DOHH2 (cell line): ENCODE measurements at regions not wholly inside any gene's neighbourhood (a gene's known extent, or its start where the extent isn't known, plus 50 kb on each side); places are given as distances from the start of the nearest gene placed in this dataset.

ENCODE experiments used
- H3F3A ChIP-seq: fragments of 200-600 bp; sonication (generic), shearing (Covaris generic); 2 replicates; pipeline ENCODE4 v1.6.0; 2016; ENCODE audit warnings: antibody characterized with exemption, mild to moderate bottlenecking; ENCODE audit not compliant: control insufficient read depth, insufficient read depth
- H3K27ac ChIP-seq: fragments of 200-600 bp; sonication (generic); 2 replicates; pipeline ENCODE4 v1.5.1; 2014; ENCODE audit warnings: low read depth, mild to moderate bottlenecking, low read length, moderate library complexity
- H3K27me3 ChIP-seq: fragments of 200-600 bp; sonication (generic); 2 replicates; pipeline ENCODE4 v1.6.1; 2014; ENCODE audit warnings: mild to moderate bottlenecking, low read length, mixed read lengths; ENCODE audit not compliant: control insufficient read depth
- H3K36me3 ChIP-seq: fragments of 200-600 bp; sonication (generic); 2 replicates; pipeline ENCODE4 v1.6.1; 2014; ENCODE audit warnings: mild to moderate bottlenecking, low read length, moderate library complexity, mixed read lengths; ENCODE audit not compliant: control insufficient read depth
- H3K4me1 ChIP-seq: fragments of 200-600 bp; sonication (generic); 2 replicates; pipeline ENCODE4 v1.6.1; 2014; ENCODE audit warnings: mild to moderate bottlenecking, low read length, mixed read lengths; ENCODE audit not compliant: control insufficient read depth
- H3K4me2 ChIP-seq: fragments of 200-600 bp; sonication (generic); 2 replicates; pipeline ENCODE4 v1.6.0; 2014; ENCODE audit warnings: mild to moderate bottlenecking, low read length, moderate library complexity
- H3K4me3 ChIP-seq: fragments of 200-600 bp; sonication (generic); 2 replicates; pipeline ENCODE4 v1.5.1; 2014; ENCODE audit warnings: mild to moderate bottlenecking, low read length, mixed read lengths
- H3K79me2 ChIP-seq: fragments of 200-600 bp; sonication (generic); 2 replicates; pipeline ENCODE4 v1.6.1; 2014; ENCODE audit warnings: mild to moderate bottlenecking, low read length, mixed read lengths; ENCODE audit not compliant: control insufficient read depth
- H3K9me2 ChIP-seq: fragments of 200-600 bp; sonication (generic); replicated peaks from 2 replicates; pipeline ENCODE4 v1.6.1; 2014; ENCODE audit warnings: mild to moderate bottlenecking, low read length, mixed read lengths; ENCODE audit not compliant: control insufficient read depth
- H3K9me3 ChIP-seq: fragments of 200-600 bp; sonication (generic); 2 replicates; pipeline ENCODE4 v1.6.1; 2014; ENCODE audit warnings: antibody characterized with exemption, low read length, mixed read lengths; ENCODE audit not compliant: control insufficient read depth, insufficient read depth
- H4K20me1 ChIP-seq: fragments of 200-600 bp; sonication (generic); 2 replicates; pipeline ENCODE4 v1.6.0; 2014; ENCODE audit warnings: low read depth, mild to moderate bottlenecking, antibody characterized with exemption, low read length, moderate library complexity; ENCODE audit not compliant: control insufficient read depth, insufficient read depth
- EZH2phosphoT487 ChIP-seq: fragments of 200-600 bp; sonication (generic); IDR thresholded peaks from 2 replicates; pipeline ENCODE4 v1.6.1; 2017; ENCODE audit warnings: borderline replicate concordance, mild to moderate bottlenecking, antibody characterized with exemption, low read length, moderate library complexity, mixed read lengths
- TF ChIP-seq, protein P1 (sequence below): fragments of 200-600 bp; sonication (generic); IDR thresholded peaks from one replicate; pipeline ENCODE4 v1.5.1; 2014; ENCODE audit warnings: antibody characterized with exemption, mild to moderate bottlenecking, low read depth, low read length; ENCODE audit not compliant: poor library complexity, severe bottlenecking

DNA sequence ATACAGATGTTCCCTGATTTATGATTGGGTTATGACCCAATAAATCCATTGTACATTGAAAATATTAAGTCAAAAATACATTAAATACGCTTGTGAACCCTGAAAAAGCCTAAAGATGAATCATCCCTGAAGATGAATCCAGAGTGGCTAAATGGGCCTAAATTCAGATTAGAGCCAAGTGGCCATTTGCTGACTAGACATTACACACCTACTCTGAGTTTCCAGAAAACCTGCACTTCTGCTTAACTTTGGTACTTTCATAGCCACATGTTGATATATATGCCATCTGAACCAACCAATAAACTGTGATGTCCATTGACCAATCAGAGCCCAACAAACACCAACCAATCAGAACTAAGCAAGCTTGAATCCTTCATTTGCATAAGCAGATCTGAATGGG is 106.9 kb downstream of the WT1 start:
- H3K9me3 ChIP-seq: no peaks in the 10 kb centered on the region; the same call in 1 of the 2 replicates
- no peak overlapping the region for H3K4me2 ChIP-seq
- no peaks in the 10 kb centered on the region for H4K20me1 ChIP-seq
- no peak for TF ChIP-seq EZH2phosphoT487
- TF ChIP-seq, protein P1, sequence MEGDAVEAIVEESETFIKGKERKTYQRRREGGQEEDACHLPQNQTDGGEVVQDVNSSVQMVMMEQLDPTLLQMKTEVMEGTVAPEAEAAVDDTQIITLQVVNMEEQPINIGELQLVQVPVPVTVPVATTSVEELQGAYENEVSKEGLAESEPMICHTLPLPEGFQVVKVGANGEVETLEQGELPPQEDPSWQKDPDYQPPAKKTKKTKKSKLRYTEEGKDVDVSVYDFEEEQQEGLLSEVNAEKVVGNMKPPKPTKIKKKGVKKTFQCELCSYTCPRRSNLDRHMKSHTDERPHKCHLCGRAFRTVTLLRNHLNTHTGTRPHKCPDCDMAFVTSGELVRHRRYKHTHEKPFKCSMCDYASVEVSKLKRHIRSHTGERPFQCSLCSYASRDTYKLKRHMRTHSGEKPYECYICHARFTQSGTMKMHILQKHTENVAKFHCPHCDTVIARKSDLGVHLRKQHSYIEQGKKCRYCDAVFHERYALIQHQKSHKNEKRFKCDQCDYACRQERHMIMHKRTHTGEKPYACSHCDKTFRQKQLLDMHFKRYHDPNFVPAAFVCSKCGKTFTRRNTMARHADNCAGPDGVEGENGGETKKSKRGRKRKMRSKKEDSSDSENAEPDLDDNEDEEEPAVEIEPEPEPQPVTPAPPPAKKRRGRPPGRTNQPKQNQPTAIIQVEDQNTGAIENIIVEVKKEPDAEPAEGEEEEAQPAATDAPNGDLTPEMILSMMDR: no peak
- H3K27ac ChIP-seq: no peak overlapping the region
- no peaks in the 10 kb centered on the region for H3K4me1 ChIP-seq
- no peaks in the 10 kb centered on the region for H3K9me2 ChIP-seq
- H3K4me3 ChIP-seq: no peak overlapping the region
- no peaks in the 10 kb centered on the region for H3K27me3 ChIP-seq
- H3K79me2 ChIP-seq: no peaks in the 10 kb centered on the region
- H3K36me3 ChIP-seq: no peaks in the 10 kb centered on the region
- no peaks in the 10 kb centered on the region for H3F3A ChIP-seq

DNA sequence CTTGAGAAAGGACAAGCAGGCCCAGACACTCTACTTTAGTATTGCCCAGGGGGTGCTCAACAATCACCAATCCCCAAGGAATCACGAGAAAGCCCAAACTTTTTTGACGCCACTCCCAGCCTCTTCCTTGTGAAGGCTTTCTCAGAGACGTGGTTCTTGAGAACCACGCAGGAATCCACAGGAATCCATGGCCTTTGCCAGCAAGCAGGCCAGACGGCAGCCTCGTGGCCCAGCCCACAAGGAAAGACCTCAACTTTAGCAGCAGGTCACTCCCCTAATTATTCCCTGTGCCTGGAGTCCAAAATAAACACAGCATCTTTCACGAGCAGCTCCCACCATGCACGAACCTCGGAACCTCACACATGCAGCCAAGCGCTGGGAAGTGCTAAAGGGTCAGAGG is 104.2 kb downstream of the WT1 start:
- Histone ChIP-seq H4K20me1 (no peaks in the 10 kb centered on the region), H3K4me2 (no peak overlapping the region), H3K36me3 (no peaks in the 10 kb centered on the region), H3K4me1 (no peaks in the 10 kb centered on the region), H3K27me3 (no peaks in the 10 kb centered on the region), H3K79me2 (no peaks in the 10 kb centered on the region), H3K27ac (no peak overlapping the region), H3F3A (no peaks in the 10 kb centered on the region), H3K4me3 (no peak overlapping the region), H3K9me3 (peaks cover 13% of the 10 kb centered on the region), H3K9me2 (no peaks in the 10 kb centered on the region)
- TF ChIP-seq, protein P1: no peak
- no peak for TF ChIP-seq EZH2phosphoT487

DNA sequence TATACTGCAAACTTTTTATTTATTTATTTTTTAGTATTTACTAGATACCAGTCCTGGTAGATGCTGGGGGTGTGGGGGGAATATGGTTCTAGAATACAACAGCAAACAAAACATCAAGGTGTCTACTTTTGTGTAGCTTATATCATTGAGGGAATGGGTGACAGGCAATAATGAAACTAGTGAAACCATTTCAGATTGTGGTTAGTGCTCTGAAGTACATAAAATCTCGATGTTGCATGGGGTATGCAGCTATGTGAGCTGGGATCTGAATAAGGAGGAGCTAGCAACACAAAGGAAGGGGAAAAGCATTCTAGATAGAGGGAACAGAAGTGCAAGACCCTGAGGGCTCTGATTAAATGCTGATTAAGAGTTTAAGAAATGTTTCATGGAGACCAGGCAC is 103.5 kb downstream of the WT1 start:
- no peaks in the 10 kb centered on the region for H3K27me3 ChIP-seq
- no peak overlapping the region for H3K4me3 ChIP-seq
- TF ChIP-seq, protein P1: no peak
- H4K20me1 ChIP-seq: no peaks in the 10 kb centered on the region
- no peaks in the 10 kb centered on the region for H3K36me3 ChIP-seq
- H3F3A ChIP-seq: no peaks in the 10 kb centered on the region
- H3K4me2 ChIP-seq: no peak overlapping the region
- no peaks in the 10 kb centered on the region for H3K79me2 ChIP-seq
- H3K9me3 ChIP-seq: peaks cover 13% of the 10 kb centered on the region
- no peak overlapping the region for H3K27ac ChIP-seq
- H3K9me2 ChIP-seq: no peaks in the 10 kb centered on the region
- no peaks in the 10 kb centered on the region for H3K4me1 ChIP-seq

DNA sequence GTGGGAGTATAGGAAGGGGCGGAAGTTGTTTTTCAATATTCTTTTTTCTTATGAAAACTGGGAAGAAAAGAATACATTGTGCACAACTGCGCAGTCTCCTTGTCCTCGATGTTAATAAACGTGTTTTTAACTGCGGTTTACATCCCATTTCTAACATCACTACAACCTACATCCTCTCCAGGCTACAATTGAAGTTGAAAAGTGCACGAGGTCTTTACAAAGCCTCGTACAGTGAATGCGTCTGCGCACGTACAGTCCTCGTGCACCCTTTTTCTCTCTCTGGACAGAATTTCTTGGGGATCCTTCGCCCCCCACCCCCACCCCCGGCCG is 102.4 kb downstream of the WT1 start:
- no peak overlapping the region for H3K4me2 ChIP-seq
- no peak for TF ChIP-seq EZH2phosphoT487
- TF ChIP-seq, protein P1: no peak
- no peaks in the 10 kb centered on the region for H3K9me2 ChIP-seq
- no peaks in the 10 kb centered on the region for H3K27me3 ChIP-seq
- H3K79me2 ChIP-seq: no peaks in the 10 kb centered on the region
- H3K9me3 ChIP-seq: peaks cover 13% of the 10 kb centered on the region
- H4K20me1 ChIP-seq: no peaks in the 10 kb centered on the region
- H3K4me3 ChIP-seq: no peak overlapping the region
- H3K4me1 ChIP-seq: no peaks in the 10 kb centered on the region
- no peaks in the 10 kb centered on the region for H3F3A ChIP-seq
- H3K27ac ChIP-seq: no peak overlapping the region
- no peaks in the 10 kb centered on the region for H3K36me3 ChIP-seq
